Fibroblast of villous mesenchyme (primary cell): ENCODE measurements at regions not wholly inside any gene's neighbourhood (a gene's known extent, or its start where the extent isn't known, plus 50 kb on each side); places are given as distances from the start of the nearest gene placed in this dataset.

Experiments
- DNase-seq: peaks from one replicate; pipeline ENCODE4 v3.0.0-alpha.2; 2010; ENCODE audit warnings: low read depth
- H3K4me3 ChIP-seq: 2 replicates; pipeline ENCODE4 v1.5.1; 2011; ENCODE audit warnings: low read depth, mild to moderate bottlenecking, low read length
- TF ChIP-seq, protein P1 (sequence below): IDR thresholded peaks from 2 replicates; pipeline ENCODE4 v1.5.1; 2012; ENCODE audit warnings: low read depth, mild to moderate bottlenecking, low read length; ENCODE audit not compliant: insufficient read depth

DNA sequence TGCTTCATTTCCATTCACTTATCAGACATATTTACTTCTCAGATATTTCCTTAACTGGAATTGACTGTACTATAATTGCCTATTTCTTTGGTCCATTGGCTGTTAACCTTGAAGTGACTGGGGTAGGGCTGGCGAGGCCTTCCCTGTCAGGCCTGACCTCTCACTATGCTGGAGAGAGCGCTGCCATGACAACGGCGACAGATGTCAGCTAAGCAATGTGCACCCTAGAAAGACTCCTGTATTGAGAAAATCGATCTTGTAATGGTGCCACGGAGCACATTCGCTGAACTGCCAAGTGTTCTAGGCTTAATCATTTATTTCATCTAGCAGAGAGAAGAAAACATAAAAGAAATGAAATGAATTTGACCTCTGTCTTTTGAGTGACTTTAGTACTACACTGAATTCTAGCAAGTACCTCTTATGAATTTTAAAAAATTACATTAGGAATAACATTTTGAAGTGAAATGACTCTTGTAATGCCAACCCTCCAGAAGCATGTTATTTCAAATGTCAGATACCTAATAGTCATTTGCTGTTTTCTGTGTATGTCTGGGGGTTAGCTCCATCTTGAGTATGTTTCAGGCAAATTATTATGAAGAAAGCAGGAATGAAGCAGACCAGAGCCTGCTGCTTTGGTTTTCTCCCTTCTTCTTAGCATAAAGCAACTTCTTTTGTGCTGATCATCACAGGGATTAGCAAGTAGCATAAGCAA, 148.0 kb downstream of the SNX10 start:
- TF ChIP-seq, protein P1, sequence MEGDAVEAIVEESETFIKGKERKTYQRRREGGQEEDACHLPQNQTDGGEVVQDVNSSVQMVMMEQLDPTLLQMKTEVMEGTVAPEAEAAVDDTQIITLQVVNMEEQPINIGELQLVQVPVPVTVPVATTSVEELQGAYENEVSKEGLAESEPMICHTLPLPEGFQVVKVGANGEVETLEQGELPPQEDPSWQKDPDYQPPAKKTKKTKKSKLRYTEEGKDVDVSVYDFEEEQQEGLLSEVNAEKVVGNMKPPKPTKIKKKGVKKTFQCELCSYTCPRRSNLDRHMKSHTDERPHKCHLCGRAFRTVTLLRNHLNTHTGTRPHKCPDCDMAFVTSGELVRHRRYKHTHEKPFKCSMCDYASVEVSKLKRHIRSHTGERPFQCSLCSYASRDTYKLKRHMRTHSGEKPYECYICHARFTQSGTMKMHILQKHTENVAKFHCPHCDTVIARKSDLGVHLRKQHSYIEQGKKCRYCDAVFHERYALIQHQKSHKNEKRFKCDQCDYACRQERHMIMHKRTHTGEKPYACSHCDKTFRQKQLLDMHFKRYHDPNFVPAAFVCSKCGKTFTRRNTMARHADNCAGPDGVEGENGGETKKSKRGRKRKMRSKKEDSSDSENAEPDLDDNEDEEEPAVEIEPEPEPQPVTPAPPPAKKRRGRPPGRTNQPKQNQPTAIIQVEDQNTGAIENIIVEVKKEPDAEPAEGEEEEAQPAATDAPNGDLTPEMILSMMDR = no peak
- DNase-seq = no peak
- H3K4me3 ChIP-seq = no peak overlapping the region

DNA sequence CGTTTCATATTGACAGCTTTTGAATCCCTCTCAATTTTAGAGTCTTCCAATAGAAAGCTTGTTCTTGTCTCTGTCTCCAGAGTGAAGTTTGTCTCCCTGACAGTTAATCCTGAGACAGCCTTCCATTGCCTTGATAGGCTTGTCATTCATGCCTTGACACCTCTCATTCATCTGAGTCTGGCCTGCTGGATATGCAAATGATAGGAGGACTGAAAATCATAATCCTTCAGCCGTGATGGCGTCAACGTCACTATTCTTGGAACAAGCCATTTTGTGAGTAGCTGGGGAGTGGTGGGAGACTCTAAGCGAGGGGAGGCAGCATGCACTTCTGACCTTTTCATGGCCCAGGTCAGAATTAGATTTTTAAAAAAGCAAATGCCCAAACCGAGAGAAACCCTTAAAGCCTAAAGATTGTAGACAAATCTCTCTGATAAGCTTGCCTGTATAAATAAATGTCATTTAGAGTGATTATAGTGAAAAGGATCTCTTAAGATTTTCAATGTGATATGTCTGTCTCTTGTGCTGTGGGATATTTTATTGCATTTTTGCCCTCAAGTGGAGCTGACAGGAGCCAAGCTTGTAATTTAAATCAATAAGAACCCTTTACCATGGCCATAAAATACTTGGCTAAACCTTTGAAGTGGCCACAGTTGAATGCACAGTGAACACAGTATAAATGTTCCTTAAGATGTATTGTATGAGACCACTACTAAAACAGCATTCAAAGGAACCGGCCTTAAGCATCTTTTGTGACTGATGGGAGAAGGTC, 148.8 kb downstream of the SNX10 start:
- TF ChIP-seq, protein P1 = no peak
- H3K4me3 ChIP-seq = no peak overlapping the region
- DNase-seq = no peak

DNA sequence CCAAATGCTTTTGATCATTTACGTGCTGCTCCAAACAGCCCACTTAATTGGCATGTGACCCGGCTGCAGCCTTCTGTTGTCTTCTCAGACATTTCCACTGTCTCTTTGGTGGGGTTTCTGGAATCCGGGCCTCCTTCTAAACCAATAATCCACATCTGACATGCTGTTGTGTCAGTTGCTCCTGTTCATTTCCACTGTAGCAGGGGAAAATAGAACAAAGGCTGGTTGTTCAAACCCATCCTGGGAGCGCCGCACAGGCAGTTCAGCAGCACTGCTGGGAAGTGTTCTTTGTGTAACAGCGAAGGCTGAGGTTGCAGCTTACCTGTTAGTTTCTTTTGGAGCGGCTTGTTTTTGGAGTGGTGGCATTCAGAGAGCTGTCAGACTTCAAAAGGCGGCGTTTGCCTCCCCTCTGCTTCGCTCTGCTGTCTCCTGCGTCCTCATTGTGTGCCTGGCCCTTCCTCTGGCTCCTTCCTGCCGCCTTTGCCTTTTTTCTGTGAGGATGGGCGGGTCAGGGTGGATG, 149.4 kb downstream of the SNX10 start:
- H3K4me3 ChIP-seq = no peak overlapping the region
- TF ChIP-seq, protein P1 = no peak
- DNase-seq = no peak

DNA sequence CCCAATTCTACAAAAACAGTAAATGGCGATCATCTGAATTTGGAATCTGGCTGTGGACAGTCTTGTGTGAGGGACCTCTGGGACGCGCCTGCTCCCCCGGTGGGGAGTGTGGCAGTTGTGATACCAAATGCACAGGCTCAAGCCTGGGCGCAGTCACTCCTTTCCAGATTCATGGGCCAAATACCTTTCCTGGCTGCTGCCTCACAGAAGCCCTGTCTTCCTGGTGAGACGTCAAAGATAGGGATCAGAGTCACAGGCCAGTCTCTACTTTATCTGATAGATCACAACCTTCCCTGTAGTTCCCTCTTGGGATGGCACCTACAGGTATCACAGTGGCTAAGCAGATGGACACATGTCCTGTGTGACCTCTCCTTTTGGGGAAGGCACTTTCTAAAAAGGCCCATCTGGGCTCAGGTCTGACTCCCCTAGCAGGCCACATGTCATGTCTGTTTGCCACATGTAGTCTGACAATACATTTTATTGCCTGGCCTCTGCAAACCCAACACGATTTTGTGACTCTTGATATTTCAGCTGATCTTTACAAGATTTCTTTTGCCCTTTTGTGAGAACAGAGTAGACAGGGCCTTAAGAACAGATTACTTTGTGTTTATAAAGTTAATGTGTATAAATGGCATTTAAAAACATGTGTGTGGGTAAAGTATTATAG, 150.1 kb downstream of the SNX10 start:
- TF ChIP-seq, protein P1 = no peak
- no peak overlapping the region for H3K4me3 ChIP-seq
- DNase-seq = no peak

DNA sequence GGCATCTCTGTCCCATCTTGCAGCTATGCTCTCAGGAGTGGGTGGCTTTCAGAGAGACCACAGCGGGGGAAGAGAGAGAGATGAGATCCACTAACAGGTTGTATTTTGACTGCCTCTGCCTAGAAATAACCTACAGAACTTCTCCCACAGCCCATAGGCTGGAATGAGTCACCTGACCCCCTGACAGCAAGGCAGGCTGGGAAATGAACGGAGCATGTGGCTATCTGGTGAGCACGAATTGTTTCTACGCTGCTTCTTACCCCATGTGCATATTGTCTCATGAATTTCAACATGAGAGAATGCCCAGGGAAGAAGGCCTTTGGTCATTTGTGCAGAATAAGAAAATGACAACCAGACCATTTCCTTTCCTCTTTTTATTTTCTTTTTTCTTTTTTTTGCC, 151.3 kb downstream of the SNX10 start:
- no peak overlapping the region for H3K4me3 ChIP-seq
- TF ChIP-seq, protein P1 = no peak
- DNase-seq = no peak

DNA sequence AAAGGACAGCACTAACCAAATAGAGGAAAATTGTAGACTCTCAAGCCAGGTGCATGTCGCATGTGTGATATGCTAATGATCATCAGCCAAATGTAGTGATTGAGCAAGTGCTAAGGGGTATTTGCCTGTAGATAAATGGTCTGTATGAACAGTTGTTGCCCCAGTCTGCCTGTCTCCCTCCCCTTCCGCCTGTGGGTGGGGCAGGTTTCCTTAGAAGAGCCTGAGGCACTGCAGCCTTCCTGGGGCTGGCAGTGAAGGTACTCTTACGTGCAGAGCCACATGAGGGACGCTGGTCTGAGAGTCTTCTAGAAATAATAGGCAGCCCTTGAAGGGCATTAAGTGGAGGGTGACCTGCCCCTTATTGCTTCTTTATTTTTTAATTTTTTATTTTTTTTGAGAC, 152.1 kb downstream of the SNX10 start:
- DNase-seq = no peak
- no peak overlapping the region for H3K4me3 ChIP-seq
- TF ChIP-seq, protein P1 = no peak
